ENCODE measurements at regions not wholly inside any gene's neighbourhood (a gene's known extent, or its start where the extent isn't known, plus 50 kb on each side); places are given as distances from the start of the nearest gene placed in this dataset.

DNA sequence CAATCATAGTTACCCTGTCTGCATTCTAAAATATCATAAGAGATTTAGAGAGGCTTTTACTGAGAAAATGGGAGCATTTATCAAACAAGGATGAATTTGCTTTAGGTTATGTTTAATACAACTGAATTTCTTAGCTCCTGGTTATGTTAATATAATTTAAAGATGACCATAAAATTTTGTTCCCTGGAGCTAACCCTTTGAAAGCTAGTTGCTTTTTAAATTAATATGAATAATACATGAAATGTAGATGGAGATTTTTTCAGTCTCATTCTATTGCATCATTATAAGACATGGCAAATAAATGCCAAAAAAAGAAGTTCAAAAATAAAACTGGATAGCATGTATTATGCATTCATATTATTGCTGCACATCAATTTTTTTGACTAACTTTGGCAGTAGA, 344.1 kb upstream of the NXPH2 start:
- no peak overlapping the region for H3K4me3 ChIP-seq (ENCODE audit: low read length)
- DNase-seq (ENCODE audit: low read depth), result no peak
- TF ChIP-seq, protein P1, sequence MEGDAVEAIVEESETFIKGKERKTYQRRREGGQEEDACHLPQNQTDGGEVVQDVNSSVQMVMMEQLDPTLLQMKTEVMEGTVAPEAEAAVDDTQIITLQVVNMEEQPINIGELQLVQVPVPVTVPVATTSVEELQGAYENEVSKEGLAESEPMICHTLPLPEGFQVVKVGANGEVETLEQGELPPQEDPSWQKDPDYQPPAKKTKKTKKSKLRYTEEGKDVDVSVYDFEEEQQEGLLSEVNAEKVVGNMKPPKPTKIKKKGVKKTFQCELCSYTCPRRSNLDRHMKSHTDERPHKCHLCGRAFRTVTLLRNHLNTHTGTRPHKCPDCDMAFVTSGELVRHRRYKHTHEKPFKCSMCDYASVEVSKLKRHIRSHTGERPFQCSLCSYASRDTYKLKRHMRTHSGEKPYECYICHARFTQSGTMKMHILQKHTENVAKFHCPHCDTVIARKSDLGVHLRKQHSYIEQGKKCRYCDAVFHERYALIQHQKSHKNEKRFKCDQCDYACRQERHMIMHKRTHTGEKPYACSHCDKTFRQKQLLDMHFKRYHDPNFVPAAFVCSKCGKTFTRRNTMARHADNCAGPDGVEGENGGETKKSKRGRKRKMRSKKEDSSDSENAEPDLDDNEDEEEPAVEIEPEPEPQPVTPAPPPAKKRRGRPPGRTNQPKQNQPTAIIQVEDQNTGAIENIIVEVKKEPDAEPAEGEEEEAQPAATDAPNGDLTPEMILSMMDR (conservative IDR thresholded peaks at IDR 0.05; ENCODE audit: low read depth, low read length), result no peak

DNA sequence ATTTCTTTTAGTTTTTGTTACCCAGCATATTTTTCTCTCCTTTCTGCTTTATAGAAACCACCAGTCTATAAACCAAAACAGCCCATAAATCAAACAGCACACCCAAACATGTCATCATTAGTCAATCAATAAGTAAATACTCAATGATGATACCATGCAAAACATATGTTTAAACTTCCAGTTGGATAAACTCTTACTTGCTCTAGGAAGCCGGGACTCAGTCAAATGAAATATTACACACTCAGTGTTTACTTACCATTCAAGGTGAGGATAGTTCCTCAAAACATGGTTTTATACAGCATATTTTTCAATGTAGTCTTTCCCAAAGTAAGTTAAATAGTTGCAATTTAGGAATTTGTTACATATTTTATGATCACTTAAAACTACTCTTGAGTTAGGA, 343.6 kb upstream of the NXPH2 start:
- TF ChIP-seq, protein P1 (conservative IDR thresholded peaks at IDR 0.05; ENCODE audit: low read depth, low read length), result no peak
- no peak for DNase-seq (ENCODE audit: low read depth)
- no peak overlapping the region for H3K4me3 ChIP-seq (ENCODE audit: low read length)

DNA sequence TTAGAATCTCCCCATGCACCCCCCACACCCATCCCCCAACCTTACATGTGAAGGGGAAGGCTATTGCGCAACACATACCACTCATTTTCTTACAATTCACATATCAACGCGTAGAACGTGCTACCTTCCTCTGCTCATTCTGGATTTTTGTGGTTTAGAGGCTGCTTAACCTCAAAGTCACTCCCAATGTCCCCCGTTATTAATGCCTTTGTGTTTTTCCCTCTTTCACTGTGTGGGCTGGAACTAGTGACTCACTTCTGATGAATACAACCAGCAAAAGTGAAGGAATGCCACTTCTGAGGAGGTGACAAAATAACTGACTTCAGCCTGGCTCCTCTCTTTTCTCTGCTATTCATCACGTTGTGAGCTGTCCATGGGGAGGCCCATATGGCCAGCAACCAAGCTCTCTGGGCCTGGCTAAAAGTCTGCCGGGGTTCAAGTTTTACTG, 342.5 kb upstream of the NXPH2 start:
- TF ChIP-seq, protein P1 (conservative IDR thresholded peaks at IDR 0.05; ENCODE audit: low read depth, low read length), result no peak
- H3K4me3 ChIP-seq (ENCODE audit: low read length), result no peak overlapping the region
- peak; percentile 81 for DNase-seq (ENCODE audit: low read depth)

DNA sequence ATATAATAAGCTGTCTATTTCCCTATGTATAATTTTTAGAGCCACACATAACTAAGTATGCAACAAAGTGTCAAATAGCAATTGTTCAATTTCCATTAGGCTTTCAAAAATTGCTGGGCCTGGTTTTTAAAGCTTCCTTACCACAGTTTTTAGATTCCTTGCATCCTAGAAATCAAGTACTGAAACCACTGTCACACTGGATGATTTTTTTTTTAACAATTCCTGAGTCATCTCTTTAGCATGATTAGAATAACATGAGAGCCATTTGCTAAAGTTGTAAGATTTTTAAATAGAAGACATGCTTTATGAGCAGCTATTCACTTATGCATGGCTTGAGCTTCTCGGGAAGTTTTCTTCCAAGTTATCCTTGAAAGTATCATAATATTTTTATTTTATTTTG, 319.5 kb upstream of the NXPH2 start:
- no peak overlapping the region for H3K4me3 ChIP-seq (ENCODE audit: low read length)
- TF ChIP-seq, protein P1 (conservative IDR thresholded peaks at IDR 0.05; ENCODE audit: low read depth, low read length), result no peak
- DNase-seq (ENCODE audit: low read depth), result no peak

DNA sequence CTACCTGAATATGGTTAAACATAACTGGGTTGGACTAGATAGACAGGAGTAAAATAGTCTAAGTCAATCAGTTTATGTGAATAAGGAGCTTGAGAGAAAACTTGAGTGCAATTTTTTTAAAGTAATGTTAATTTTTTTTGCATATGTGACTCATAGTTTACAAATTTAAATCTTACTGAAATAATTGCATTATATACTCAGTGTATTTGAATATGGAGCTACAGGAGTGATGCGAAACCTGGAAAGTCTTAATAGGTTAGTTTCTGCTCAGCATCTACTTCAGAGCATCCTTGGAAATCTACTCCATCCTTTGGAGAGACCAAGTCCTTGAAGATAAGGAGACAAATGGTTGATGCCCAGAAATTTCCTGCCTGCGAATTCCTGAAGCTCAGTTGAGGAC, 318.8 kb upstream of the NXPH2 start:
- TF ChIP-seq, protein P1 (conservative IDR thresholded peaks at IDR 0.05; ENCODE audit: low read depth, low read length), result no peak
- no peak for DNase-seq (ENCODE audit: low read depth)

DNA sequence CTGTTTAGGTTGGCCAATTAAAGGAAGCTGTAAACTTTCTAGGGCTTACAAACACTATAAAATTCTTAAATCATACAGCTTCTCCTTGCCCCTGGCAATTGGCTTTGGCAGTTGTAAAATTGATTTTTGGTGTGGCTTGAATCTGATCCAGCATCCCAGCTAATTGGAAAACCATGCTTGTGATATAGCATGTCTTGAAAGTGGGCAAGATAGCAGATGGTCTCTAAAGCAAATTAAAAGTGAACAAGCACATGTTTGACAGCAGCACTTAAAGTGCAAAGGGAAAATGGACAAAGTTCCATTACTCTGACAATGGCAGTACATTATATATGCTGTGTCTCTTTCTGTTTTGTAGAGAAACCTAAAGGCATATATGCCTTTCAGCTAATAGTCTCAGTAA, 302.9 kb upstream of the NXPH2 start:
- DNase-seq (ENCODE audit: low read depth), result no peak
- TF ChIP-seq, protein P1 (conservative IDR thresholded peaks at IDR 0.05; ENCODE audit: low read depth, low read length), result no peak
- H3K4me3 ChIP-seq (ENCODE audit: low read length), result no peak overlapping the region

More for the DNA sequence above, 318.8 kb upstream of the NXPH2 start:
- no peak overlapping the region for H3K4me3 ChIP-seq (ENCODE audit: low read length)

DNA sequence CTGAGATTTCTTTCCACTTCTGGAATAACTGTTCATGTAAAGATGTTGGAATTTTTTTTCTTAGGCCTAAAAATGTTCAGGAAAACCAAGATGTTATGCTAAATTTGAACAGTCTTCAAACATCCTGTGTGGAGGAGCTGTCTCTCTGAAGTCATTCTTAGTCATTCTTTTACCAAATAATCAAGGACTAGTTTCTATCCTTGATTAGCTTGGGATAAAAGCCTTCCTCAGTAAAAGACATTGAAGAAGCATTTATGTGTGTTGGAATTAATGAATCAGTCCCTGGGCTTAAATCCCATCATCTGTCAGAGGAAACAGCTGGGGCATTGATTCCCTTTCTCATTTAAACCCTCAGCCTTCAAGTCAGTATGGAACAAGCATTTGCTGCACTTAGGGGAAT, 300.1 kb upstream of the NXPH2 start:
- DNase-seq (ENCODE audit: low read depth), result no peak
- TF ChIP-seq, protein P1 (conservative IDR thresholded peaks at IDR 0.05; ENCODE audit: low read depth, low read length), result no peak

More for the DNA sequence above, 300.1 kb upstream of the NXPH2 start:
- no peak overlapping the region for H3K4me3 ChIP-seq (ENCODE audit: low read length)

Measured in retinal pigment epithelial cell (primary cell).